ENCODE measurements at regions not wholly inside any gene's neighbourhood (a gene's known extent, or its start where the extent isn't known, plus 50 kb on each side); places are given as distances from the start of the nearest gene placed in this dataset.
A peak's percentile ranks its signal among the peaks of the same experiment; 100 is the strongest.

DNA sequence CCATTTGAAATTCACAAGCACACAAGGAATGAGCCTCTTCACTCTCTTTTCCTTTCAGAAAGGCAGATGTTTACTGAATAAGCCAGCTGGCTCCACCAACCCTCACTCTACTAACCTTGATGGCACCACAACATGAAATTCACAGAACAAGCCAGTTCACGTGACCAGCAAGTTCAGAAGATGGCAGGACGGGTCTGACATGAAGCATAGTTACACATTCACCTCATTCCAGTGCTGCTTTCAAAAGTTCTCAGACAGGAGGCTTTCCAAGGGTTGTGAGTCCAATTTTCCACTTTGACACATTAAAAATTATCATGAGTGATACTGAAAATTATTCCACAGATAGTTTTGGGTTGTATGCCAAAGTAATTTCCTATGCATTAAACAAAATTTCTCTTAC lies 74.2 kb upstream of the MBOAT2 start:
- no peak for DNase-seq

DNA sequence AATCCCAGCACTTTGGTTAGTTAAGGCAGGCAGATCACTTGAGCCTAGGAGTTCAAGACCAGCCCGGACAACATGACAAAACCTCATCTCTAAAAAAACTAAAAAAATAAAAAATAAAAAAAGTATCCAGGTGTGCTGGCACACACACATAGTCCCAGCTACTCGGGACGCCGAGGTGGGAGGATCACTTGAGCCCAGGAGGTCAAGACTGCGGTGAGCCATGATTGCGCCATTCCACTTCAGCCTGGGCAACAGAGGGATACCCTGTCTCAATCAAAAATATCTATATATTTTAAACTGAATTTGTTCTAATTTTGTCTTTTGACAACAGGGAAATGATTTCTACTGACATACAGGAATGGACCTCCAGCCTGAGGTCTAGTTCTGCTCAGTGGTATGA lies 73.3 kb upstream of the MBOAT2 start:
- DNase-seq: no peak

DNA sequence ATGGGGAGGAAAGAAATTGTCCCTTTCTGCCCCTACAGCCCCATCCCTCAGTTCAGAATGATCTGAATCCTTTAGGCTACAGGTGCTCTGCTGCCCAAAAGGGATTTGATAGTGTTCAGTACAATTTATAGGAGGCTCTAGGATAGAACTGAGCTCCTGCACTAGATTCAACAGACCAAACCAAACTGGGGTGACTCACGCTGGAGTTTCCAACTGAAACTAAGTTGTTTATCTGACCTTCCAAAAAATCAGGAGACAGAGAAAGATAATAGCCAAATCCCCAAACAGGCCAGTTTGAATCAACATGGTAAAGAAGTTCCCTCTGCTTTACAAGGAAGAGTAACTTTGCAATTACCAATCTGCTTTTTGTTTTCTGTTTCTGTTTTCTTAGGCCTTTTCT lies 72.7 kb upstream of the MBOAT2 start:
- no peak for DNase-seq

DNA sequence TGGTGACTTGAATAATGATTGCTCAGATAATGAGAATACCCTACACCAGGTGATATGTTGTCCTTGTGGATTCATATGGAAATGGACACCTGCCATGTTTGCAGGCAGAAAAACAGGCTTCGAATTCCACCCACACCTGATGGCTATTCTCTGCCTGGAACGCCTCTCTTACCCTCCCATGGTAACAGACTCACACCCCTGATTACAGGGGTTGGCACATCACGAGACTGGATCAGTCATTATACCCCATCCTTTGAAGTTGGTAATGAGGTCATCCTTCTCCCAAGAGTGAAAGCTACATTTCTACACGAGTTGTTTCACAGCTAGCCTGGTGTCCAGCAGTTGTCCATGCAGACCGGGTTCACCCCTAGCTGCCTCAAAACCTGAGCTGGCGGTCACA lies 71.4 kb upstream of the MBOAT2 start:
- DNase-seq: no peak

DNA sequence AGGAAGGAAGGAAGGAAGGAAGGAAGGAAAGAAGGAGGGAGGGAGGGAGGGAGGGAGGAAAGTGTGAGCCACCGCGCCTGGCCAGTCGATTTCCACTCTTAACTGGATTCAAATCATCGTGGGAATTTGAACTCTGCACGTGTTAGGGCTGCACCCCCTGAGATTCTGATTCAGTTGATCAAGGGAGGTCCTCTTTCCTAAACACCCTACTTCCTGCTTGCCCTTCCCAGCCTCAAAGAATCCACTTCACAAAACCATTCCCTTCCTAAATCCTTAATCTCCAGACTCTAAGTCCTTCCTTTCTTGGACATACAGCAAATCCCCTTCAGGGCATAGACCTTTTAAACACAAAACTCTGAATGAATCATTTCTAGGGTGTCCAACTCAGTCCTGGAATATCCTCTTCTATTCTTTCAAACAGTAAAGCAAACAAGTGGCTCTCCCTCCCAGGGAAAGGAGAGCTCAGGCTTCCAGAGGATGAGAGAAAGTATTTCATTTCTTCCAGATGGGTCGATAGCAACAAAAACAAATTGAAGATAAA lies 68.2 kb upstream of the MBOAT2 start:
- DNase-seq: no peak

DNA sequence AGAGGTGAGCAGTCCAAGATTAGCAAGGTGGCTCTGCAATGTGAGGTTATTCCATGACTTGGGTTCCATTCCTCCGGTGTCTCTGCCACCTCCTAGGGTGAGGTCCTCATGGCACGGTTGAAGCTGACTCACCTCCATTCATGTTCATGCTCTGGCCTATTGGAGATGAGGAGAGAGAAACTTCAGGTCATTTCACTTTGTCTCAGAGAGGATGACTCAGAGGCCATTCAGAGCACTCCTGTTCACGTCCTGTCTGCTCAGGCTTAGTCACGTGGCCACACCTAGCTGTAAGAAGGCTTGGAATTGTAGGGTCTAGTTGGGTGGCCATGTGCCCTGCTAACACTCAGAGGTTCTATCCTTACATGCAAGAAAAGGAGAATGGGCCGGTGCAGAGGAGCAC lies 67.5 kb upstream of the MBOAT2 start:
- peak; percentile 52 for DNase-seq

DNA sequence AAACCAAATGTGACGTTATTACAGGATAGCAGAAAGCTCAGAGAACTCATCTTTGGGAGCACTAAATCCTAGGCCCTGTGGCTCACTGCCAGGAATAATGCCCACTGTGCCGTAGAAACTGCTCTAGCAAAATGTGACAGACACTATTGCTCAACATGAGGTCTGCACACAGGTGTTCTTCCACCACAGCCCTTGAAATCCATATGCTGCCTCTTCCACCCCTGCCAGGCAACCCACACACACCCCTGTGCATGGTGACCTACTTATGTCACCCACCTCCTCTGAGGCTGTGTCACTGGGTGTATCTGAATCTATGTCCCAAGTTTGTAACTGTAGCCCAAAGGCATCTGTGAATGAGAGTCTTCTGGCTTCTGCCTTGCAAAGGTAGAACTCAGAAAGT lies 66.1 kb upstream of the MBOAT2 start:
- DNase-seq: no peak

DNA sequence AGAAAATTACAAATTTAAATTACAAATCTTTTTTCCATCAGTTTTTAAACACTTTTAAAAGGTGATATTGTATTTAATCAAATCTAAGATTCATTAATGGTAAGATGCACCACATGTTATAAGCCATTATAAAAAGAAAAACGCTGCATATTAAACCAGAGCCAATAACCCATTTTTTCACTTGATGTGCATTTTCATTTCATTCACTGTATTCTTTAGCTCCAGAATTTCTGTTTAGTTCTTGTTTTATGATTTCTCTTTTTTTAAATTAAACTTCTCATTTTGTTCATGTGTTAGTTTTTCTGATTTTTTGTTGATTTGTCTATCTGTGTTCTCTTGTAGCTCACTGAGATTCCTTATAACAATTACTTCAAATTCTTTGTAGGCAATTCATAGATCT lies 62.4 kb upstream of the MBOAT2 start:
- DNase-seq: no peak

DNA sequence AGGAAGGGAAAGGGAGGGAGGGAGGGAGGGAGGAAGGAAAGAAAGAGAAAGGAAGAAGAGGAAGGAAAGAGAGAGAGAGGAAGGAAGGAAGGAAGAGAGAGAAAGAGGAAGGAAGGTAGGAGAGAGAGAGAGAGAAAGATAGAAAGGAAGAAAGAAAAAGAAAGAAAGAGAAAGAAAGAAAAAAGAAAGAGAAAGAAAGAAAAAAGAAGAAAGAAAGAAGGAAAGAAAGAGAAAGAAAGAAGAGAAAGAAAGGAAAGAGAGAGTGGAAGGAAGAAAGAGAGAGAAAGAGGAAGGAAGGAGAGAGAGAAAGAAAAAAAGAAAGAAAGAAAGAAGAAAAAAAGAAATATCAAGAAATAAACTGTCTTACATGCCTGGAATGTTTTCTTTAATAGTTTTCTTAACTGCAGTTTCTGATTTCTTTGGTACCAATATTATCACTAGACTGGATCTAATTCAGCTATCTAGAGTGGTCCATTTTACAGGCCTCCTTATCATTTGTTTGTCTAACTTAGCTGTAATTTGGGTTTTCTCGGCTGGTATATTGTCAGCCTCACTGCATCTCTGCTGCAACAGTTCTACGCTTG lies 59.6 kb upstream of the MBOAT2 start:
- DNase-seq: no peak

DNA sequence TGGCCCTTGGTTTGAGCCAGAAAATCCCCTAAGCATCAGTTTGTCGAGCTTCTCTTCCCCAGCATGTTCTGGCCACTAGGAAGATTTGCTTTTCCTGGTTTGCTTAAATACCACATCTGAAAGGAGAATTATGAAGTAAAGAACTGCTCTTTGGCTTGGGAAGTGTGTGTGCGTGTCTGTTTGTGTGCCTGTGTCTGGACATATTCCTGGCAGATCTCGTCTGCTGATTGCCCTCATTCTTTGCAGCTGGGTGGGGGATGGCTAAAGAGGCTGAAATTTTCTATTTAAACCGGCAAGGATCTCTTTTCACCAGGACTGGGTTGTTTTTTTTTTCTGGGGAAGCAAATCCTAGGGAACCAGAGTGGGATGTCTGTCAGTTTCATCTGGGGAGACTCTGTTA lies 57.3 kb upstream of the MBOAT2 start:
- DNase-seq: no peak

DNA sequence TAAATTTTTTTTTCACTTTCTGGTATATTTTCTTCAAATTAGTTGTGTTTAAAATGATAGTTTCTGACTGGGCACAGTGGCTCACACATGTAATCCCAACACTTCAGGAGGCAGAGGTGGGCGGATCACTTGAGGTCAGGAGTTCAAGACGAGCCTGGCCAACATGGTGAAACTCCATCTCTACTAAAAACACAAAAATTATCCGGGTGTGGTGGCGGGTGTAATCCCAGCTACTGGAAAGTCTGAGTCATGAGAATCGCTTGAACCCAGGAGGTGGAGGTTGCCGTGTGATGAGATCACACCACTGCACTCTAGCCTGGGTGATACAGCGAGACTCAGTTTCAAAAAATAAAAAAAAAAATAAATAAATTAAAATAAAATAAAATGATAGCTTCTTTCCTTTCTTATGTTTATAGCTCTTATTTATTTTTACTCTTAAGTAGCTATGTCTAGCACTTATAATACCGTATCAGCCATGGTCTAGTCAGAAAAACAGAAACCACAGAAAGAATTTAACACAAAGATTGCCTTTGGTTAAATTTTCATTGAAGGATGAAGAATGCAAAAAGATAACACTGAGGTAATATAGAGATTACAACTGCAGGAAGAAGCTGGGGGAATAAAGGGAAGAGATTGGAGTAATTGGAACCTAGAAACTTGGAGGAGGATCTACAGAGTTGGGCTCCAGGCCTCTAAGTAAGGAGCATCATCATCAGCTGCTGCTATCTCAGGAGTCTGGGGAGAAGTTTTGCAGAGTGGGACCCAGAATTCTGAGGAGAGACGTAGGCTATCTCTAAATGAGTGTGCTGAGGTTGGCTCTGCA lies 54.7 kb upstream of the MBOAT2 start:
- no peak for DNase-seq

DNA sequence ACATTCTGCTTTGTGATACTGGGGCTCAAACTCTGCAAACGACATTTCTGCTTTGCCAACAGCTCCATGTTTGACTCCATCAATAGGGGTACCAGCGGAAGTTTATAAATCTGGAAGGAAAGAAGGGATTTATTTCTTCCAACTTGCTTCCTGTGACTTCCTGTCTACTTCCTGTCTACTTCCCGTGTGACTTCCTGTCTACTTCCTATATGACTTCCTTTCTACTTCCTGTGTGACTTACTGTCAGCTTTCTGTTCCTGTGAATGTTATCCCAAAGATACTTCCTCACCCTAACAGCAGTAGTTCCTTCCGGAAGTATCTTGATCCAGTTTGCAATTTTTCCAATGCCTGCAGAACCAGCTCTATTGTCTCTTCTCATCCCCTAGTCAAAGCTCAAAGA lies 52.0 kb upstream of the MBOAT2 start:
- no peak for DNase-seq

DNA sequence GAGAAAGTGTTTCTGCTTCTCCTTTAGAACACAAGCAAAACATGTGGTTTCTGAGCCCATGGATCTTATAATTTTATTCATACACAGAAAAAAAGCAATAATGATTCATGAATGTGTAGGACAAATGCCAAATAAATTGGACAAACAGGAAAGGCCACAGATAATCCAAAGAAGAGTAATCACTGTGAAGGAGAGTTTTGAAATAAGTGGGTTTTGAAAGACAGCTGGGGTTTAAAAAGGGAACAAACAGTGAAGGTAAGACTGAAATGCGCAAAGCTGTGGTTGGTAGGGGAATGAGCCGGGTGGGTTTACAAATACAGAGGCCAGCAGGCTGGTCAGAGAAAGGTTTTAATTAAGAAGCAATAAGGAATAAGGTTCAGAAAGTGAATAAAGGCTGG lies 50.0 kb upstream of the MBOAT2 start:
- DNase-seq: no peak
